SK-N-SH (cell line): ENCODE measurements at regions not wholly inside any gene's neighbourhood (a gene's known extent, or its start where the extent isn't known, plus 50 kb on each side); places are given as distances from the start of the nearest gene placed in this dataset.

ENCODE experiments used
- FOXJ3 ChIP-seq: sonication (generic); formaldehyde crosslinking; IDR thresholded peaks from 2 replicates; pipeline ENCODE4 v1.5.1; 2020; ENCODE audit warnings: mild to moderate bottlenecking, missing genetic modification reagents
- POLR2AphosphoS5 ChIP-seq: IDR thresholded peaks from 2 replicates; pipeline ENCODE4 v1.6.1; 2012; ENCODE audit warnings: low read depth, low read length
- TF ChIP-seq, protein P1 (sequence below): fragments of 200-600 bp; sonication (generic); IDR thresholded peaks from 2 replicates; pipeline ENCODE4 v1.6.1; 2017; ENCODE audit warnings: antibody characterized with exemption, mild to moderate bottlenecking, moderate library complexity
- TF ChIP-seq, protein P2 (sequence below): IDR thresholded peaks from 2 replicates; pipeline ENCODE4 v1.4.0; 2012; ENCODE audit warnings: low read depth

- TF ChIP-seq FOXJ3 (CRISPR knock-in tag), result no peak
- TF ChIP-seq, protein P1, sequence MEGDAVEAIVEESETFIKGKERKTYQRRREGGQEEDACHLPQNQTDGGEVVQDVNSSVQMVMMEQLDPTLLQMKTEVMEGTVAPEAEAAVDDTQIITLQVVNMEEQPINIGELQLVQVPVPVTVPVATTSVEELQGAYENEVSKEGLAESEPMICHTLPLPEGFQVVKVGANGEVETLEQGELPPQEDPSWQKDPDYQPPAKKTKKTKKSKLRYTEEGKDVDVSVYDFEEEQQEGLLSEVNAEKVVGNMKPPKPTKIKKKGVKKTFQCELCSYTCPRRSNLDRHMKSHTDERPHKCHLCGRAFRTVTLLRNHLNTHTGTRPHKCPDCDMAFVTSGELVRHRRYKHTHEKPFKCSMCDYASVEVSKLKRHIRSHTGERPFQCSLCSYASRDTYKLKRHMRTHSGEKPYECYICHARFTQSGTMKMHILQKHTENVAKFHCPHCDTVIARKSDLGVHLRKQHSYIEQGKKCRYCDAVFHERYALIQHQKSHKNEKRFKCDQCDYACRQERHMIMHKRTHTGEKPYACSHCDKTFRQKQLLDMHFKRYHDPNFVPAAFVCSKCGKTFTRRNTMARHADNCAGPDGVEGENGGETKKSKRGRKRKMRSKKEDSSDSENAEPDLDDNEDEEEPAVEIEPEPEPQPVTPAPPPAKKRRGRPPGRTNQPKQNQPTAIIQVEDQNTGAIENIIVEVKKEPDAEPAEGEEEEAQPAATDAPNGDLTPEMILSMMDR, result no peak
- TF ChIP-seq POLR2AphosphoS5, result no peak
- TF ChIP-seq, protein P2, sequence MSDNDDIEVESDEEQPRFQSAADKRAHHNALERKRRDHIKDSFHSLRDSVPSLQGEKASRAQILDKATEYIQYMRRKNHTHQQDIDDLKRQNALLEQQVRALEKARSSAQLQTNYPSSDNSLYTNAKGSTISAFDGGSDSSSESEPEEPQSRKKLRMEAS, result no peak
Observed at GRCh38 chr14:22463763-22464173, 125.3 kb downstream of the DAD1 start.
